ENCODE measurements at regions not wholly inside any gene's neighbourhood (a gene's known extent, or its start where the extent isn't known, plus 50 kb on each side); places are given as distances from the start of the nearest gene placed in this dataset.

GRCh38 chr1:55384637-55385036, 169.5 kb upstream of the USP24 start:
- TF ChIP-seq CTCF (conservative IDR thresholded peaks at IDR 0.05; ENCODE audit: low read length) (no peak), EZH2phosphoT487 (IDR thresholded peaks at IDR 0.05; ENCODE audit: borderline replicate concordance) (no peak)

Measured in Loucy (cell line).